ENCODE measurements at regions not wholly inside any gene's neighbourhood (a gene's known extent, or its start where the extent isn't known, plus 50 kb on each side); places are given as distances from the start of the nearest gene placed in this dataset.

DNA sequence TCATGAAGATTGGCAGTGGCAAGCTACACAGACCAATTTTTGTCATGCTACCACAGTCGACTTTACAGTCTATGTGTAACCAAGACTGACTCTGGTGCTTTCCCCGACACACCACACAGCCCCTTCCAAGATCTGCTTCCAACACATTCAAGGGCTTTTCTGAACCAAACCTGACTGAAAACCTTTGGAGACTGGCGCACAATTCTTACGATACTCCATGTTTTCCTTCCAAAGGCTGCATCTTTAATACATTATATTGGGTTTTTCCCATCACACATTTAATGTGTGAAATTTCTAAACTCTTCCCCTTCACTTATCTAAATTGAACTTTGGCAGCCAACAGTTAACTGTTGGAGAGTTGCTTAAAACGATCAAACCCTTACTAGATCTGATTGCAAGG lies 127.7 kb upstream of the SOX5 start:
- Histone ChIP-seq H3K36me3 (no peaks in the 10 kb centered on the region), H3K4me3 (no peak overlapping the region), H3K4me1 (no peaks in the 10 kb centered on the region), H3K9me3 (no peaks in the 10 kb centered on the region), H3K27me3 (no peaks in the 10 kb centered on the region), H3K27ac (no peak overlapping the region)
- no peak for DNase-seq
- TF ChIP-seq, protein P1, sequence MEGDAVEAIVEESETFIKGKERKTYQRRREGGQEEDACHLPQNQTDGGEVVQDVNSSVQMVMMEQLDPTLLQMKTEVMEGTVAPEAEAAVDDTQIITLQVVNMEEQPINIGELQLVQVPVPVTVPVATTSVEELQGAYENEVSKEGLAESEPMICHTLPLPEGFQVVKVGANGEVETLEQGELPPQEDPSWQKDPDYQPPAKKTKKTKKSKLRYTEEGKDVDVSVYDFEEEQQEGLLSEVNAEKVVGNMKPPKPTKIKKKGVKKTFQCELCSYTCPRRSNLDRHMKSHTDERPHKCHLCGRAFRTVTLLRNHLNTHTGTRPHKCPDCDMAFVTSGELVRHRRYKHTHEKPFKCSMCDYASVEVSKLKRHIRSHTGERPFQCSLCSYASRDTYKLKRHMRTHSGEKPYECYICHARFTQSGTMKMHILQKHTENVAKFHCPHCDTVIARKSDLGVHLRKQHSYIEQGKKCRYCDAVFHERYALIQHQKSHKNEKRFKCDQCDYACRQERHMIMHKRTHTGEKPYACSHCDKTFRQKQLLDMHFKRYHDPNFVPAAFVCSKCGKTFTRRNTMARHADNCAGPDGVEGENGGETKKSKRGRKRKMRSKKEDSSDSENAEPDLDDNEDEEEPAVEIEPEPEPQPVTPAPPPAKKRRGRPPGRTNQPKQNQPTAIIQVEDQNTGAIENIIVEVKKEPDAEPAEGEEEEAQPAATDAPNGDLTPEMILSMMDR (IDR thresholded peaks at IDR 0.05), result no peak
- TF ChIP-seq POLR2A (IDR thresholded peaks at IDR 0.05) (no peak), EP300 (IDR thresholded peaks at IDR 0.05) (no peak), POLR2AphosphoS5 (IDR thresholded peaks at IDR 0.05) (no peak)
- no peak for ATAC-seq (ENCODE audit: low FRiP score in 2 of 2)
- 85 to 90% methylated on average over 5 of the region's 5 CpGs for WGBS, 2 donors

DNA sequence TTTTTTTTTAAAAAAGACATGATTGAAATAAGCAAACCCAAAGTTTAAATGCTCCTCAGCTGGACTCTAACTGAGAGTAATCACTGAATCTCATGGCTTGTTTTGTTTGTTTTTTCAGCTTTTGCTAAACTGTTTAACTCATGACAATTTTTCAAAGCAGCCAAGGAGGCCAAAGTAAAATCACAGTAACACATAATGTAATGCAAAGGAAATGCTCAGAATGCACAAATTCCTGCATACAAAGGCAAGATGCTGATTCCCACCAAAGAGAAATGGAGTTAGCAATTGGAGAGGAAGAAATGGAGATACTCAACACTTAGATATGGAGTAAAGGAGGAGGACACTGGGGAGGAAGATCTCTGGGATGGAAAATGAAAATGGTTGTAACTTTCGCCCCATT lies 126.2 kb upstream of the SOX5 start:
- ATAC-seq (ENCODE audit: low FRiP score in 2 of 2), result no peak
- H3K27me3 ChIP-seq, result no peaks in the 10 kb centered on the region
- H3K9me3 ChIP-seq, result no peaks in the 10 kb centered on the region
- H3K27ac ChIP-seq, result no peak overlapping the region
- 75 to 91% methylated on average over 1 of the region's 1 CpG for WGBS, 2 donors
- no peaks in the 10 kb centered on the region for H3K4me1 ChIP-seq
- TF ChIP-seq POLR2A (IDR thresholded peaks at IDR 0.05) (no peak), EP300 (IDR thresholded peaks at IDR 0.05) (no peak), POLR2AphosphoS5 (IDR thresholded peaks at IDR 0.05) (no peak)
- TF ChIP-seq, protein P1 (IDR thresholded peaks at IDR 0.05), result no peak
- no peaks in the 10 kb centered on the region for H3K36me3 ChIP-seq
- DNase-seq, result no peak
- H3K4me3 ChIP-seq, result no peak overlapping the region

DNA sequence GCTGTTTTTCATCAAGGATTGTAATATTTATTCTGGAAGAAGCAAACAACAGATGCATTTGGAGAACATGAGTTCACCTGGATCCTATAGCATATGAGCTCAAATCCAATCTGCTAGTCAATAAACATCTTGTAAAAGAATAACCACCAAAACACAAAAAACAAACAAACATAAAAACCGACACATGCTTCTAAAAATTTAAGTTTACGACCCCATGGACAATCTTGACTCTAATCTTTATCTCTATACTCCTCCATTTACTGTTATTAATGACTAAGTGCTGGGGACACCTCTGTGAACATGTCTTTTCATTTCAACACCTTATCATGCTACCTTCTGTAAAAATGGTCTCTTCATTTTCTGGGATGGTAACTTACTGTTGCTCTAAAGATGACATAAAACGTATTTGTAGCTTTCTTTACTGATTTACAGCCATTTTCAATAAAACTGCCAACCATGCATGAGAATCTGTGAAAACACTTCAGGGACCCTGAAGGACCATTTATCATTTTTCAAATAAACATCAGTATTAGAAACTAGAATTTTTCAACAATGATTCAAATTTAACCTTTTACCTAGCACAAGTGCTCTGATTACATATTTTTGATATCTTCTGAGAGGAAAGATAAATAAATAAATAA lies 123.8 kb upstream of the SOX5 start:
- no peaks in the 10 kb centered on the region for H3K9me3 ChIP-seq
- no peaks in the 10 kb centered on the region for H3K36me3 ChIP-seq
- ATAC-seq (ENCODE audit: low FRiP score in 2 of 2), result no peak
- peaks cover 0 to 2% (median 0%) of the 10 kb centered on the region in 4 donors for H3K4me1 ChIP-seq
- WGBS, 2 donors, result 84 to 88% methylated on average over 3 of the region's 3 CpGs
- no peaks in the 10 kb centered on the region for H3K27me3 ChIP-seq
- DNase-seq, result no peak
- H3K27ac ChIP-seq, result no peak overlapping the region
- TF ChIP-seq, protein P1 (IDR thresholded peaks at IDR 0.05), result no peak
- TF ChIP-seq EP300 (IDR thresholded peaks at IDR 0.05) (no peak), POLR2AphosphoS5 (IDR thresholded peaks at IDR 0.05) (no peak), POLR2A (IDR thresholded peaks at IDR 0.05) (no peak)
- no peak overlapping the region for H3K4me3 ChIP-seq

- ATAC-seq (ENCODE audit: low FRiP score in 2 of 2) (no peak), DNase-seq (no peak)
- H3K36me3 ChIP-seq, result no peaks in the 10 kb centered on the region
- H3K4me3 ChIP-seq, result no peak overlapping the region
- 78 to 93% methylated on average over 1 of the region's 1 CpG for WGBS, 2 donors
- TF ChIP-seq, protein P1 (IDR thresholded peaks at IDR 0.05), result no peak
- TF ChIP-seq POLR2AphosphoS5 (IDR thresholded peaks at IDR 0.05) (no peak), POLR2A (IDR thresholded peaks at IDR 0.05) (no peak), EP300 (IDR thresholded peaks at IDR 0.05) (no peak)
- H3K4me1 ChIP-seq, result peaks cover 0 to 2% (median 0%) of the 10 kb centered on the region in 4 donors
- H3K27ac ChIP-seq, result no peak overlapping the region
- no peaks in the 10 kb centered on the region for H3K9me3 ChIP-seq
- H3K27me3 ChIP-seq, result no peaks in the 10 kb centered on the region
These were observed 122.8 kb upstream of the SOX5 start for GRCh38 chr12:24072302-24072701.

- no peaks in the 10 kb centered on the region for H3K9me3 ChIP-seq
- no peak for DNase-seq
- no peak for ATAC-seq (ENCODE audit: low FRiP score in 2 of 2)
- TF ChIP-seq, protein P1 (IDR thresholded peaks at IDR 0.05), result no peak
- TF ChIP-seq EP300 (IDR thresholded peaks at IDR 0.05), result no peak
- H3K4me3 ChIP-seq, result no peak overlapping the region
- H3K4me1 ChIP-seq, result peaks cover 0 to 2% (median 0%) of the 10 kb centered on the region in 4 donors
- no peaks in the 10 kb centered on the region for H3K27me3 ChIP-seq
- H3K36me3 ChIP-seq, result no peaks in the 10 kb centered on the region
- 71 to 72% methylated on average over 1 of the region's 1 CpG for WGBS, 2 donors
- no peak overlapping the region for H3K27ac ChIP-seq
These were observed 122.4 kb upstream of the SOX5 start for GRCh38 chr12:24071842-24072241.

Measured in upper lobe of left lung (tissue), 6 donors.